ENCODE measurements at regions not wholly inside any gene's neighbourhood (a gene's known extent, or its start where the extent isn't known, plus 50 kb on each side); places are given as distances from the start of the nearest gene placed in this dataset.

GRCh38 chr7:94748376-94748775 lies 92.4 kb upstream of the SGCE start:
- TF ChIP-seq, protein P1, sequence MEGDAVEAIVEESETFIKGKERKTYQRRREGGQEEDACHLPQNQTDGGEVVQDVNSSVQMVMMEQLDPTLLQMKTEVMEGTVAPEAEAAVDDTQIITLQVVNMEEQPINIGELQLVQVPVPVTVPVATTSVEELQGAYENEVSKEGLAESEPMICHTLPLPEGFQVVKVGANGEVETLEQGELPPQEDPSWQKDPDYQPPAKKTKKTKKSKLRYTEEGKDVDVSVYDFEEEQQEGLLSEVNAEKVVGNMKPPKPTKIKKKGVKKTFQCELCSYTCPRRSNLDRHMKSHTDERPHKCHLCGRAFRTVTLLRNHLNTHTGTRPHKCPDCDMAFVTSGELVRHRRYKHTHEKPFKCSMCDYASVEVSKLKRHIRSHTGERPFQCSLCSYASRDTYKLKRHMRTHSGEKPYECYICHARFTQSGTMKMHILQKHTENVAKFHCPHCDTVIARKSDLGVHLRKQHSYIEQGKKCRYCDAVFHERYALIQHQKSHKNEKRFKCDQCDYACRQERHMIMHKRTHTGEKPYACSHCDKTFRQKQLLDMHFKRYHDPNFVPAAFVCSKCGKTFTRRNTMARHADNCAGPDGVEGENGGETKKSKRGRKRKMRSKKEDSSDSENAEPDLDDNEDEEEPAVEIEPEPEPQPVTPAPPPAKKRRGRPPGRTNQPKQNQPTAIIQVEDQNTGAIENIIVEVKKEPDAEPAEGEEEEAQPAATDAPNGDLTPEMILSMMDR (IDR thresholded peaks at IDR 0.05; ENCODE audit: poor library complexity), result no peak
- TF ChIP-seq EZH2phosphoT487 (IDR thresholded peaks at IDR 0.05; ENCODE audit: low read depth, severe bottlenecking, unreplicated experiment), result no peak
- TF ChIP-seq EZH2 (IDR thresholded peaks at IDR 0.05; ENCODE audit: borderline replicate concordance), result no peak
